SK-N-SH (cell line): ENCODE measurements at regions not wholly inside any gene's neighbourhood (a gene's known extent, or its start where the extent isn't known, plus 50 kb on each side); places are given as distances from the start of the nearest gene placed in this dataset.

Experiments
- CTCF ChIA-PET: fragments of 300-600, 350-600 bp; formaldehyde crosslinking; extraction: SDS; loops from one replicate; lab custom pipeline; 2021; lab: Yijun Ruan, JAX
- POLR2A ChIA-PET: fragments of 350-600 bp; sonication (Branson Sonifier 250); formaldehyde crosslinking; extraction: SDS; loops from one replicate; lab custom pipeline; 2020; ENCODE audit warnings: antibody characterized with exemption, inconsistent platforms; lab: Yijun Ruan, JAX
- DNase-seq: peaks from one replicate; pipeline ENCODE4 v3.0.0; 2012
- H2AFZ ChIP-seq: fragments of 200-600 bp; sonication (generic); 2 replicates; pipeline ENCODE4 v1.8.1; 2016; ENCODE audit warnings: antibody characterized with exemption, mild to moderate bottlenecking, low read depth
- H3F3A ChIP-seq: fragments of 200-600 bp; sonication (generic); replicated peaks from 2 replicates; pipeline ENCODE3; 2016; ENCODE audit warnings: antibody characterized with exemption, mild to moderate bottlenecking; ENCODE audit not compliant: insufficient read depth
- H3K27ac ChIP-seq, 2 experiments: fragments of 200-500 bp in 1 of 2; fragments of 200-600 bp in 1 of 2; sonication (Bioruptor generic) in 1 of 2; sonication (generic), shearing (Covaris generic) in 1 of 2; 2 replicates each; pipeline versions ENCODE4 v1.5.1 to v1.6.1; 2014 to 2016; ENCODE audit warnings: low read depth in 2 of 2, inconsistent platforms in 1 of 2, low read length in 1 of 2, mild to moderate bottlenecking in 1 of 2, mixed read lengths in 1 of 2
- H3K27me3 ChIP-seq: fragments of 200-600 bp; sonication (generic), shearing (Covaris generic); 2 replicates; pipeline ENCODE4 v1.6.1; 2016; ENCODE audit warnings: mixed run types; ENCODE audit not compliant: insufficient read depth
- H3K36me3 ChIP-seq, 2 experiments: fragments of 200-500 bp in 1 of 2; fragments of 200-600 bp in 1 of 2; sonication (Bioruptor generic) in 1 of 2; sonication (generic) in 1 of 2; replicated peaks in 1 of 2; 2 replicates each; pipeline versions ENCODE3 to v1.5.1; 2014 to 2016; ENCODE audit warnings: low read length in 1 of 2, mild to moderate bottlenecking in 1 of 2; ENCODE audit not compliant: insufficient read depth in 2 of 2, control insufficient read depth in 1 of 2
- H3K4me1 ChIP-seq, 2 experiments: fragments of 200-500 bp in 1 of 2; fragments of 200-600 bp in 1 of 2; sonication (Bioruptor generic) in 1 of 2; sonication (generic), shearing (Covaris generic) in 1 of 2; 2 replicates each; pipeline versions ENCODE4 v1.5.1 to v1.6.1; 2014 to 2016; ENCODE audit warnings: low read depth in 1 of 2, low read length in 1 of 2, mixed run types in 1 of 2; ENCODE audit not compliant: insufficient read depth in 2 of 2, control insufficient read depth in 1 of 2
- H3K4me2 ChIP-seq: fragments of 200-600 bp; sonication (generic), shearing (Covaris generic); 2 replicates; pipeline ENCODE4 v1.6.1; 2017; ENCODE audit warnings: mixed run types
- H3K4me3 ChIP-seq, 2 experiments: fragments of 200-500 bp in 1 of 2; fragments of 200-600 bp in 1 of 2; sonication (Bioruptor generic) in 1 of 2; sonication (generic), shearing (Covaris generic) in 1 of 2; 2 replicates each; pipeline versions ENCODE4 v1.5.1 to v1.8.1; 2014 to 2016; ENCODE audit warnings: low read depth in 2 of 2, inconsistent platforms in 1 of 2, low read length in 1 of 2, mild to moderate bottlenecking in 1 of 2, mixed read lengths in 1 of 2, moderate library complexity in 1 of 2
- H3K79me2 ChIP-seq: fragments of 200-600 bp; sonication (generic); 2 replicates; pipeline ENCODE4 v1.8.1; 2017; ENCODE audit warnings: mild to moderate bottlenecking; ENCODE audit not compliant: insufficient read depth
- H3K9ac ChIP-seq: fragments of 200-600 bp; sonication (generic); 2 replicates; pipeline ENCODE4 v1.6.1; 2017; ENCODE audit warnings: mixed run types
- H3K9me2 ChIP-seq: fragments of 200-600 bp; sonication (generic); 2 replicates; pipeline ENCODE4 v1.6.1; 2017; ENCODE audit warnings: mixed run types
- H3K9me3 ChIP-seq: fragments of 200-600 bp; sonication (generic); 2 replicates; pipeline ENCODE4 v1.6.1; 2017; ENCODE audit warnings: mixed run types, mild to moderate bottlenecking, moderate library complexity
- H4K20me1 ChIP-seq: fragments of 200-600 bp; sonication (generic); 2 replicates; pipeline ENCODE4 v1.6.1; 2017; ENCODE audit warnings: mild to moderate bottlenecking, mixed run types; ENCODE audit not compliant: insufficient read depth
- CTCF ChIP-seq: fragments of 200-600 bp; sonication (generic); IDR thresholded peaks from 2 replicates; pipeline ENCODE4 v1.6.1; 2017; ENCODE audit warnings: antibody characterized with exemption, mild to moderate bottlenecking, moderate library complexity
- FOSL2 ChIP-seq: IDR thresholded peaks from 2 replicates; pipeline ENCODE4 v1.4.0; 2012; ENCODE audit warnings: low read depth, mild to moderate bottlenecking, moderate library complexity, borderline replicate concordance
- FOXJ3 ChIP-seq: sonication (generic); formaldehyde crosslinking; IDR thresholded peaks from 2 replicates; pipeline ENCODE4 v1.5.1; 2020; ENCODE audit warnings: mild to moderate bottlenecking, missing genetic modification reagents
- JUND ChIP-seq: IDR thresholded peaks from 2 replicates; pipeline ENCODE4 v1.4.0; 2012
- NFIC ChIP-seq: IDR thresholded peaks from 2 replicates; pipeline ENCODE4 v1.4.0; 2012; ENCODE audit warnings: borderline replicate concordance
- PBX3 ChIP-seq: IDR thresholded peaks from 2 replicates; pipeline ENCODE4; 2012
- POLR2AphosphoS5 ChIP-seq: IDR thresholded peaks from 2 replicates; pipeline ENCODE4 v1.6.1; 2012; ENCODE audit warnings: low read depth, low read length
- RAD21 ChIP-seq: IDR thresholded peaks from 2 replicates; pipeline ENCODE4 v1.6.1; 2012; ENCODE audit warnings: mild to moderate bottlenecking, low read length
- RCOR1 ChIP-seq: fragments of 150-350 bp; IDR thresholded peaks from 2 replicates; pipeline ENCODE4 v1.6.1; 2017; ENCODE audit warnings: antibody characterized with exemption, low read length
- RXRA ChIP-seq: IDR thresholded peaks from 2 replicates; pipeline ENCODE4 v1.4.0; 2012; ENCODE audit warnings: low read depth, mild to moderate bottlenecking, borderline replicate concordance
- SIN3A ChIP-seq: IDR thresholded peaks from 2 replicates; pipeline ENCODE4 v1.6.1; 2012; ENCODE audit warnings: low read depth, mild to moderate bottlenecking, low read length, moderate library complexity, borderline replicate concordance
- SMC3 ChIP-seq: IDR thresholded peaks from 2 replicates; pipeline ENCODE4 v1.6.1; 2012; ENCODE audit warnings: low read depth, low read length, improper control_type of control experiment
- TCF12 ChIP-seq: IDR thresholded peaks from 2 replicates; pipeline ENCODE4 v1.4.0; 2012
- USF1 ChIP-seq: IDR thresholded peaks from 2 replicates; pipeline ENCODE4 v1.4.0; 2012; ENCODE audit warnings: low read depth, borderline replicate concordance
- WGBS: methylation state at CpG from one replicate; pipeline ENCODE4 v1.1.6; 2017; ENCODE audit warnings: low lambda C conversion rate; 5-methylcytosine and 5-hydroxymethylcytosine counted together
- TF ChIP-seq, protein P1 (sequence below): fragments of 150-350 bp; IDR thresholded peaks from 2 replicates; pipeline ENCODE4 v1.6.1; 2017; ENCODE audit warnings: antibody characterized with exemption, low read length, low read depth, borderline replicate concordance

- TF ChIP-seq POLR2AphosphoS5, result no peak
Observed at GRCh38 chr16:79726902-79727301, 126.4 kb upstream of the MAF start (continued).

DNA sequence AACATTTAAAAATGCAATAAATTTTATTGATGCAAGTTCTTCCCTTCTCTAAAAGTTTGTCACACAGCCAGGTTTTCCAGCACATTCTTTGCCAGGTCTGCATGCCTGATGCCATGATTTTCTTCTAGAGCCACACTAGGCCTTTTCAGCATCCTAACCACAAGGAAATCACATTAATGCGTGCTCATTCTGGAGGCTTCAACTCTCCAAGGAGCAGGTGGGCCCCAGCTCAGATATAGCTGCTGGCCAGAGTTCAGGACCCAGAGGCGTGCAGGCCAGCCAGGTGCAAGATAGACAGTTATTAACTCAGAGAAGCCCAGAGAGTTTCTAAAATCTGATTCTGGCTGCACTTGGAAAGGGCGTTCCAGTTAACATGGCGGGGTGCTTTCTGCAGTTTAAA, 124.5 kb upstream of the MAF start:
- Histone ChIP-seq H3K9ac (no peak overlapping the region), H3K36me3 (no peaks in the 10 kb centered on the region), H3K4me1 (no peaks in the 10 kb centered on the region), H3K27me3 (no peaks in the 10 kb centered on the region), H2AFZ (no peak overlapping the region), H4K20me1 (no peaks in the 10 kb centered on the region), H3K79me2 (no peaks in the 10 kb centered on the region), H3K4me2 (no peak overlapping the region), H3K27ac (no peak overlapping the region), H3K4me3 (no peak overlapping the region), H3K9me3 (no peaks in the 10 kb centered on the region), H3F3A (no peaks in the 10 kb centered on the region), H3K9me2 (no peaks in the 10 kb centered on the region)
- WGBS, result 51% methylated on average over 4 of the region's 4 CpGs
- ChIA-PET POLR2A (no interaction called here), CTCF (no interaction called here)
- DNase-seq, result no peak
- TF ChIP-seq SIN3A (no peak), NFIC (no peak), FOXJ3 (CRISPR knock-in tag) (no peak), POLR2AphosphoS5 (no peak), PBX3 (no peak), RAD21 (no peak), FOSL2 (no peak), RCOR1 (no peak), CTCF (no peak), JUND (no peak), RXRA (no peak), TCF12 (no peak), USF1 (no peak), SMC3 (no peak)
- TF ChIP-seq, protein P1, sequence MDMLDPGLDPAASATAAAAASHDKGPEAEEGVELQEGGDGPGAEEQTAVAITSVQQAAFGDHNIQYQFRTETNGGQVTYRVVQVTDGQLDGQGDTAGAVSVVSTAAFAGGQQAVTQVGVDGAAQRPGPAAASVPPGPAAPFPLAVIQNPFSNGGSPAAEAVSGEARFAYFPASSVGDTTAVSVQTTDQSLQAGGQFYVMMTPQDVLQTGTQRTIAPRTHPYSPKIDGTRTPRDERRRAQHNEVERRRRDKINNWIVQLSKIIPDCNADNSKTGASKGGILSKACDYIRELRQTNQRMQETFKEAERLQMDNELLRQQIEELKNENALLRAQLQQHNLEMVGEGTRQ, result no peak
